ENCODE measurements at regions not wholly inside any gene's neighbourhood (a gene's known extent, or its start where the extent isn't known, plus 50 kb on each side); places are given as distances from the start of the nearest gene placed in this dataset.

DNA sequence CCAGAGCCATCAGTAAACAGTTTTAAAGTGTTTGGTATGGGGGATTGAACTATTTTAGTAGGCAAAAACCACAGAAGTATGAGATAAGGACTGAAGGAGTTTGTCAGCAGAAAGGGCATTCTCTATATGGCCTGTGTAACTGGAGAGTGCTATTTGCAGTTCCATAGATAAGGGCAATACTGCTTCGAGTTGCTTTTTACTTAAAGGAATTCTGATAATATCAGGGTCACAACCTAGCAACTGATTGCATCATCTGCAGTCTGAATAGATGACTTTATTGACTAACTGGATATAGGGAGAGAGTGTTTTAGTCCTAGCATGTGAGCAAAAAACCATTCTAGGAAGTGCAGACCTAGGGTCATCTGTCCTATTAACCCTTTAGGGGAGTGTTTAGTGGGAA is 645.2 kb upstream of the PTPRD start:
- DNase-seq (ENCODE audit: low read depth), result no peak
- Histone ChIP-seq H3K4me3 (ENCODE audit: low read depth, low read length) (no peak overlapping the region), H3K27me3 (ENCODE audit: control insufficient read depth, insufficient read depth, low read length) (no peaks in the 10 kb centered on the region), H3K36me3 (ENCODE audit: control insufficient read depth, insufficient read depth, low read length) (no peaks in the 10 kb centered on the region)
- no peak for TF ChIP-seq CTCF (IDR thresholded peaks at IDR 0.05; ENCODE audit: insufficient read depth, low read length, poor library complexity, severe bottlenecking)

DNA sequence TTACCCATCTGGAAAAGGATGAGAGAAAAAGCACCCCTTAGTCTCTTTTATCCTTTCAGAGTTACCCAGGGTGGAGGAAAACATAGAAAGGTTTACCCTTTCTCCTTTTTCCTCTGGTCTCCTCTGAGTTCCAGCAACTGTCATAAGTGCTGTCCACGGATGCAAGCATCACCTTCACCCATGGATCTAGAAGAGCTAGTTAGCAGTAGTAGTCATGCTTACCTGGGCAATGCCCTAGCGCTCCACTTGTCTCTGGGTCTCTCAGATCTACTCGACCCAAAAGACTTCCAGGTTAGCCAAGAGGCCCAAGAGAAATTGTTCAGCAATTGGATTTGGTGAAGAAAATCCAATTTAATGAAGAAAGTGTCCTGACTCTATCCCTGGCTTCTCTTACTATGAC is 656.2 kb upstream of the PTPRD start:
- no peak overlapping the region for H3K4me3 ChIP-seq (ENCODE audit: low read depth, low read length)
- H3K27me3 ChIP-seq (ENCODE audit: control insufficient read depth, insufficient read depth, low read length), result no peaks in the 10 kb centered on the region
- TF ChIP-seq CTCF (IDR thresholded peaks at IDR 0.05; ENCODE audit: insufficient read depth, low read length, poor library complexity, severe bottlenecking), result no peak
- H3K36me3 ChIP-seq (ENCODE audit: control insufficient read depth, insufficient read depth, low read length), result no peaks in the 10 kb centered on the region
- DNase-seq (ENCODE audit: low read depth), result no peak

- DNase-seq (ENCODE audit: low read depth), result no peak
- no peak overlapping the region for H3K4me3 ChIP-seq (ENCODE audit: low read depth, low read length)
- no peak for TF ChIP-seq CTCF (IDR thresholded peaks at IDR 0.05; ENCODE audit: insufficient read depth, low read length, poor library complexity, severe bottlenecking)
- no peaks in the 10 kb centered on the region for H3K36me3 ChIP-seq (ENCODE audit: control insufficient read depth, insufficient read depth, low read length)
- no peaks in the 10 kb centered on the region for H3K27me3 ChIP-seq (ENCODE audit: control insufficient read depth, insufficient read depth, low read length)
These were observed 662.4 kb upstream of the PTPRD start for GRCh38 chr9:11275158-11275695.

- TF ChIP-seq CTCF (IDR thresholded peaks at IDR 0.05; ENCODE audit: insufficient read depth, low read length, poor library complexity, severe bottlenecking), result no peak
These were observed 700.2 kb upstream of the PTPRD start for GRCh38 chr9:11312966-11313365.

GRCh38 chr9:11318946-11319345 is 706.1 kb upstream of the PTPRD start:
- H3K27me3 ChIP-seq (ENCODE audit: control insufficient read depth, insufficient read depth, low read length), result no peaks in the 10 kb centered on the region
- no peak overlapping the region for H3K4me3 ChIP-seq (ENCODE audit: low read depth, low read length)
- H3K36me3 ChIP-seq (ENCODE audit: control insufficient read depth, insufficient read depth, low read length), result no peaks in the 10 kb centered on the region
- no peak for TF ChIP-seq CTCF (IDR thresholded peaks at IDR 0.05; ENCODE audit: insufficient read depth, low read length, poor library complexity, severe bottlenecking)
- DNase-seq (ENCODE audit: low read depth), result no peak

More at GRCh38 chr9:11312966-11313365, 700.2 kb upstream of the PTPRD start:
- Histone ChIP-seq H3K4me3 (ENCODE audit: low read depth, low read length) (no peak overlapping the region), H3K36me3 (ENCODE audit: control insufficient read depth, insufficient read depth, low read length) (no peaks in the 10 kb centered on the region), H3K27me3 (ENCODE audit: control insufficient read depth, insufficient read depth, low read length) (no peaks in the 10 kb centered on the region)
- DNase-seq (ENCODE audit: low read depth), result peak; percentile 14

DNA sequence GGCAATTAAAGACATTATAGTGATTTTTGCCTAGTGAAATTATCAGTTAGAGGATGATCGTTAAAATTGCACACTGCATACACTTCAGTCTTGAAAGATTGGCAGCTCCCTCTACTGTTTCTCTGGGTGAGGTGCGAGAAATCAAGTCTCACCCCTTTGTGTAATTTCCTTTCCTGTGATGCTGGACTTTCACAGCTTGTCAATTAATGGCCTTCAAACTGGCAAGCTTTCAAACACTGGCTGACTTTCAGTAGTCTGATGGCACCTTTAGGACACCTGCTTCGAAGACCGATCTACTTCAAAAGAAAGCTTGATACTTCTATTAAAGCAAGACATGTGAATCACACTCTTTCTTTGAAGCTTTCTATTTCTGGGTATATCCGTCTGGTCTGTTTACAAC is 706.7 kb upstream of the PTPRD start:
- no peaks in the 10 kb centered on the region for H3K27me3 ChIP-seq (ENCODE audit: control insufficient read depth, insufficient read depth, low read length)
- TF ChIP-seq CTCF (IDR thresholded peaks at IDR 0.05; ENCODE audit: insufficient read depth, low read length, poor library complexity, severe bottlenecking), result peak; percentile 76
- no peaks in the 10 kb centered on the region for H3K36me3 ChIP-seq (ENCODE audit: control insufficient read depth, insufficient read depth, low read length)
- H3K4me3 ChIP-seq (ENCODE audit: low read depth, low read length), result no peak overlapping the region
- no peak for DNase-seq (ENCODE audit: low read depth)
